Heart left ventricle (tissue), 16 donors: ENCODE measurements at regions not wholly inside any gene's neighbourhood (a gene's known extent, or its start where the extent isn't known, plus 50 kb on each side); places are given as distances from the start of the nearest gene placed in this dataset.

ENCODE experiments used
- ATAC-seq, 4 donors: fragments of 200-7000 bp; cut with Tn5 transposase; one replicate each; pipeline ENCODE4 v1.9.1; 2020 to 2022; ENCODE audit warnings: moderate library complexity in 4 of 4, mild to moderate bottlenecking in 3 of 4, moderate number of reproducible peaks in 1 of 4
- DNase-seq, 5 donors: peaks; one replicate each; pipeline ENCODE4 v3.0.0-alpha.2; 2020
- H3K27ac ChIP-seq, 12 donors: fragments of 200-600 bp; sonication (generic) in 4 of 12; one replicate each; pipeline versions ENCODE4 v1.5.0 to v1.8.0; 2016 to 2022; ENCODE audit warnings: mild to moderate bottlenecking in 2 of 12
- H3K27me3 ChIP-seq, 9 donors: fragments of 200-600 bp; sonication (generic) in 2 of 9; one replicate each; pipeline versions ENCODE4 v1.5.1 to v1.8.0; 2016 to 2022; ENCODE audit warnings: mild to moderate bottlenecking in 3 of 9
- H3K36me3 ChIP-seq, 9 donors: fragments of 200-600 bp; sonication (generic) in 2 of 9; one replicate each; pipeline versions ENCODE4 v1.5.0 to v1.8.0; 2018 to 2022; ENCODE audit warnings: mild to moderate bottlenecking in 2 of 9
- H3K4me1 ChIP-seq, 12 donors: fragments of 200-600 bp; sonication (generic) in 4 of 12; one replicate each; pipeline versions ENCODE4 v1.5.0 to v1.8.0; 2016 to 2022; ENCODE audit warnings: mild to moderate bottlenecking in 3 of 12
- H3K4me3 ChIP-seq, 12 donors: fragments of 200-600 bp; sonication (generic) in 4 of 12; one replicate each; pipeline versions ENCODE4 v1.5.0 to v1.8.0; 2017 to 2022; ENCODE audit warnings: mild to moderate bottlenecking in 9 of 12, moderate library complexity in 4 of 12
- H3K9me3 ChIP-seq, 12 donors: fragments of 200-600 bp; sonication (generic) in 4 of 12; one replicate each; pipeline versions ENCODE4 v1.5.0 to v1.8.0; 2016 to 2022; ENCODE audit warnings: mild to moderate bottlenecking in 1 of 12
- CTCF ChIP-seq, 12 donors: fragments of 200-600 bp; sonication (generic) in 4 of 12; IDR thresholded peaks; one replicate each; pipeline versions ENCODE4 v1.5.0 to v1.8.0; 2018 to 2022; ENCODE audit warnings: antibody characterized with exemption in 12 of 12, mild to moderate bottlenecking in 5 of 12
- POLR2A ChIP-seq, 2 donors: fragments of 450-650 bp; IDR thresholded peaks; one replicate each; pipeline ENCODE4 v1.6.1; 2017; ENCODE audit warnings: antibody characterized with exemption in 2 of 2, mild to moderate bottlenecking in 2 of 2, moderate library complexity in 2 of 2
- WGBS, 4 donors: extraction: QIAGEN DNeasy Blood & Tissue Kit in 2 of 4; methylation state at CpG; one replicate each; pipeline versions ENCODE4 v1.1.5 to v1.1.7; 2013 to 2018; 5-methylcytosine and 5-hydroxymethylcytosine counted together
- intact Hi-C, 10 donors: fragments of 100-400 bp; cut with DNase I; formaldehyde crosslinking; loops; one replicate each; pipeline versions ENCODE4 v1.11.1 to v1.14.2; 2022
- donor health status: ischemic (EF 13 %, LVEDD 7.1; RV severe dilation, severe dysfunction).
- donor health status: healthy with polysubstance abuse.
- donor health status: DM: no; HTN: yes; CAD: no.
- donor health status: DM: no; HTN: no; CAD: no.
- donor health status: ischemic (EF 25% LVEDD 6.9; RV normal size, moderate dysfunction).
- donor health status: ischemic (EF 25% LVEDD 5.7; RV mildly dilated, moderate dysfunction).
- donor health status: healthy.
- donor health status: DM: yes; HTN: yes; CAD: no.
- donor health status: ischemic (EF 35%, LVEDD 5.7; RV mildly dilated, moderate dysfunction).
- donor health status: nonischemic (EF 11% LVEDD 7.7; RV severe dilation, severe dysfunction).
- donor health status: DM: yes; HTN: yes; CAD: no.
- donor health status: PGD.
- donor health status: ischemic (EF 29% LVEDD 5.4; RV normal size, mild dysfunction).
- donor health status: nonischemic (EF 23%, LVEDD 6.1; RV moderate dilation, normal function).

GRCh38 chr3:168266335-168266734 is 170.6 kb upstream of the GOLIM4 start:
- Histone ChIP-seq H3K36me3 (no peaks in the 10 kb centered on the region), H3K4me1 (no peaks in the 10 kb centered on the region), H3K27ac (no peak overlapping the region), H3K9me3 (no peaks in the 10 kb centered on the region), H3K27me3 (no peaks in the 10 kb centered on the region), H3K4me3 (no peak overlapping the region)
- DNase-seq (no peak), ATAC-seq (no peak)
- intact Hi-C loops, result no loop called here
- WGBS, 4 donors, result 90 to 95% (median 93%) methylated on average over 7 of the region's 7 CpGs
- no peak for TF ChIP-seq POLR2A (IDR thresholded peaks at IDR 0.05)
- no peak for TF ChIP-seq CTCF (IDR thresholded peaks at IDR 0.05)

GRCh38 chr3:168262887-168263286 is 167.2 kb upstream of the GOLIM4 start:
- no peaks in the 10 kb centered on the region for H3K4me1 ChIP-seq
- intact Hi-C loops, result no loop called here
- DNase-seq (no peak), ATAC-seq (no peak)
- no peaks in the 10 kb centered on the region for H3K27me3 ChIP-seq
- H3K9me3 ChIP-seq, result no peaks in the 10 kb centered on the region
- no peaks in the 10 kb centered on the region for H3K36me3 ChIP-seq
- TF ChIP-seq CTCF (IDR thresholded peaks at IDR 0.05) (no peak), POLR2A (IDR thresholded peaks at IDR 0.05) (no peak)
- H3K27ac ChIP-seq, result no peak overlapping the region
- no peak overlapping the region for H3K4me3 ChIP-seq

- no peak overlapping the region for H3K4me3 ChIP-seq
- H3K27me3 ChIP-seq, result no peaks in the 10 kb centered on the region
- no peak for ATAC-seq
- no peaks in the 10 kb centered on the region for H3K36me3 ChIP-seq
- H3K9me3 ChIP-seq, result peaks cover 0 to under 1% (median 0%) of the 10 kb centered on the region in 12 donors
- no peak for DNase-seq
- H3K4me1 ChIP-seq, result no peaks in the 10 kb centered on the region
- TF ChIP-seq POLR2A (IDR thresholded peaks at IDR 0.05) (no peak), CTCF (IDR thresholded peaks at IDR 0.05) (no peak)
- H3K27ac ChIP-seq, result no peak overlapping the region
- intact Hi-C loops, result no loop called here
- 50 to 95% (median 91%) methylated on average over 1 of the region's 1 CpG for WGBS, 4 donors
Observed at GRCh38 chr3:168260859-168261258, 165.1 kb upstream of the GOLIM4 start.

GRCh38 chr3:168251371-168251770 is 155.6 kb upstream of the GOLIM4 start:
- Histone ChIP-seq H3K9me3 (peaks cover 0 to 4% (median 0%) of the 10 kb centered on the region in 12 donors), H3K4me1 (peaks cover 0 to 30% (median 11%) of the 10 kb centered on the region in 12 donors), H3K27ac (no peak overlapping the region), H3K36me3 (no peaks in the 10 kb centered on the region), H3K27me3 (peaks cover 0 to 34% (median 6%) of the 10 kb centered on the region in 9 donors), H3K4me3 (no peak overlapping the region)
- no peak for DNase-seq
- 69 to 86% (median 82%) methylated on average over 2 of the region's 2 CpGs for WGBS, 4 donors
- TF ChIP-seq CTCF (IDR thresholded peaks at IDR 0.05), result no peak
- TF ChIP-seq POLR2A (IDR thresholded peaks at IDR 0.05), result no peak
- intact Hi-C loops, result no loop called here
- no peak for ATAC-seq
